SU-DHL-6 (cell line): ENCODE measurements at regions not wholly inside any gene's neighbourhood (a gene's known extent, or its start where the extent isn't known, plus 50 kb on each side); places are given as distances from the start of the nearest gene placed in this dataset.

Source experiments
- CTCF ChIP-seq: fragments of 200-600 bp; sonication (generic); IDR thresholded peaks from one replicate; pipeline ENCODE4 v1.5.1; 2017; ENCODE audit warnings: antibody characterized with exemption, mild to moderate bottlenecking, low read length, moderate library complexity; ENCODE audit not compliant: insufficient read depth, poor library complexity, severe bottlenecking
- EZH2phosphoT487 ChIP-seq: fragments of 200-600 bp; sonication (generic), shearing (Covaris generic); conservative IDR thresholded peaks from 2 replicates; pipeline ENCODE4 v1.6.1; 2018; ENCODE audit warnings: mild to moderate bottlenecking, antibody characterized with exemption, low read length, moderate library complexity, mixed read lengths

GRCh38 chr14:42078345-42078744, 471.7 kb downstream of the LRFN5 start:
- TF ChIP-seq EZH2phosphoT487 = no peak
- no peak for TF ChIP-seq CTCF
